ENCODE measurements at regions not wholly inside any gene's neighbourhood (a gene's known extent, or its start where the extent isn't known, plus 50 kb on each side); places are given as distances from the start of the nearest gene placed in this dataset.

GRCh38 chr4:140269369-140269768 lies 104.1 kb upstream of the SCOC start:
- no peak for TF ChIP-seq CTCF (IDR thresholded peaks at IDR 0.05 in 8 of 11, conservative IDR thresholded peaks at IDR 0.05 in 3 of 11)
- no peak for TF ChIP-seq POLR2AphosphoS5 (IDR thresholded peaks at IDR 0.05)
- TF ChIP-seq POLR2A (IDR thresholded peaks at IDR 0.05): no peak
